ENCODE measurements at regions not wholly inside any gene's neighbourhood (a gene's known extent, or its start where the extent isn't known, plus 50 kb on each side); places are given as distances from the start of the nearest gene placed in this dataset.
"Not testable (repeated sequence)": the region's sequence is repeated elsewhere in the genome, so short reads cannot be mapped to it uniquely, and the experiment has no call there.

- DNase-seq (ENCODE audit: low spot score), result no peak
These were observed 170.5 kb downstream of the PTPRU start for GRCh38 chr1:29406814-29407213.

- DNase-seq (ENCODE audit: low spot score), result not testable (repeated sequence)
These were observed 163.9 kb downstream of the PTPRU start for GRCh38 chr1:29400203-29400602.

GRCh38 chr1:29399465-29399864 is 163.1 kb downstream of the PTPRU start:
- no peak for DNase-seq (ENCODE audit: low spot score)

- no peak for DNase-seq (ENCODE audit: low spot score)
These were observed 162.1 kb downstream of the PTPRU start for GRCh38 chr1:29398431-29398830.

GRCh38 chr1:29397981-29398380 is 161.7 kb downstream of the PTPRU start:
- no peak for DNase-seq (ENCODE audit: low spot score)

GRCh38 chr1:29397256-29397590 is 160.9 kb downstream of the PTPRU start:
- no peak for DNase-seq (ENCODE audit: low spot score)

GRCh38 chr1:29396438-29397255 is 160.3 kb downstream of the PTPRU start:
- peak; percentile 12 for DNase-seq (ENCODE audit: low spot score)

GRCh38 chr1:29395736-29396437 is 159.6 kb downstream of the PTPRU start:
- no peak for DNase-seq (ENCODE audit: low spot score)

- no peak for DNase-seq (ENCODE audit: low spot score)
These were observed 158.4 kb downstream of the PTPRU start for GRCh38 chr1:29394521-29395225.

GRCh38 chr1:29393451-29393826 is 157.1 kb downstream of the PTPRU start:
- no peak for DNase-seq (ENCODE audit: low spot score)

GRCh38 chr1:29392486-29393450 is 156.4 kb downstream of the PTPRU start:
- DNase-seq (ENCODE audit: low spot score), result no peak

- no peak for DNase-seq (ENCODE audit: low spot score)
These were observed 155.7 kb downstream of the PTPRU start for GRCh38 chr1:29392036-29392435.

GRCh38 chr1:29391362-29391880 is 155.1 kb downstream of the PTPRU start:
- no peak for DNase-seq (ENCODE audit: low spot score)

GRCh38 chr1:29390491-29391361 is 154.4 kb downstream of the PTPRU start:
- no peak for DNase-seq (ENCODE audit: low spot score)

- DNase-seq (ENCODE audit: low spot score), result no peak
These were observed 153.8 kb downstream of the PTPRU start for GRCh38 chr1:29390075-29390474.

- DNase-seq (ENCODE audit: low spot score), result no peak
These were observed 153.3 kb downstream of the PTPRU start for GRCh38 chr1:29389533-29390041.

GRCh38 chr1:29388884-29389283 is 152.6 kb downstream of the PTPRU start:
- no peak for DNase-seq (ENCODE audit: low spot score)

- no peak for DNase-seq (ENCODE audit: low spot score)
These were observed 151.8 kb downstream of the PTPRU start for GRCh38 chr1:29388170-29388569.

- DNase-seq (ENCODE audit: low spot score), result no peak
These were observed 150.9 kb downstream of the PTPRU start for GRCh38 chr1:29387210-29387609.

GRCh38 chr1:29386453-29386852 is 150.1 kb downstream of the PTPRU start:
- DNase-seq (ENCODE audit: low spot score), result not testable (repeated sequence)

Data from umbilical cord (tissue), 1 donor.